Calu3 (cell line): ENCODE measurements at regions not wholly inside any gene's neighbourhood (a gene's known extent, or its start where the extent isn't known, plus 50 kb on each side); places are given as distances from the start of the nearest gene placed in this dataset.

ENCODE experiments used
- BruUV-seq: library from RNA; stranded (reverse); fragments of 400-500 nt; replicated peaks from 2 replicates; lab custom pipeline; 2021; lab: Mats Ljungman, UMichigan
- CTCF ChIA-PET: fragments of 300-600 bp; sonication (Branson Sonifier 250); formaldehyde crosslinking; loops from one replicate; lab custom pipeline; 2022; ENCODE audit warnings: antibody characterized with exemption; lab: Charles Lee
- DNase-seq: peaks from one replicate; pipeline ENCODE4 v3.0.0; 2022
- H3K27ac Mint-ChIP-seq: one replicate; pipeline ENCODE4 v1.8.0; 2022; ENCODE audit warnings: mixed read lengths; ENCODE audit not compliant: unreplicated experiment
- H3K27me3 Mint-ChIP-seq: one replicate; pipeline ENCODE4 v1.8.0; 2022; ENCODE audit warnings: mixed read lengths; ENCODE audit not compliant: unreplicated experiment
- H3K36me3 Mint-ChIP-seq: one replicate; pipeline ENCODE4 v1.8.0; 2022; ENCODE audit warnings: mild to moderate bottlenecking, moderate library complexity, mixed read lengths; ENCODE audit not compliant: insufficient read depth, unreplicated experiment
- H3K4me1 Mint-ChIP-seq: one replicate; pipeline ENCODE4 v1.8.0; 2022; ENCODE audit warnings: mild to moderate bottlenecking, low read depth, mixed read lengths; ENCODE audit not compliant: unreplicated experiment
- H3K4me3 Mint-ChIP-seq: one replicate; pipeline ENCODE4 v1.8.0; 2022; ENCODE audit warnings: mild to moderate bottlenecking, low read depth, moderate library complexity, mixed read lengths; ENCODE audit not compliant: unreplicated experiment
- H3K9me3 Mint-ChIP-seq: one replicate; pipeline ENCODE4 v1.8.0; 2022; ENCODE audit warnings: low read depth, mixed read lengths; ENCODE audit not compliant: unreplicated experiment
- intact Hi-C: fragments of 100-400 bp; cut with micrococcal nuclease; formaldehyde crosslinking; loops from one replicate; pipeline ENCODE4 v1.10.0; 2022; ENCODE audit not compliant: unreplicated experiment
- TF ChIP-seq, protein P1 (sequence below): fragments of 200-600 bp; IDR thresholded peaks from one replicate; pipeline ENCODE4 v1.8.0; 2022; ENCODE audit warnings: antibody characterized with exemption; ENCODE audit not compliant: unreplicated experiment

DNA sequence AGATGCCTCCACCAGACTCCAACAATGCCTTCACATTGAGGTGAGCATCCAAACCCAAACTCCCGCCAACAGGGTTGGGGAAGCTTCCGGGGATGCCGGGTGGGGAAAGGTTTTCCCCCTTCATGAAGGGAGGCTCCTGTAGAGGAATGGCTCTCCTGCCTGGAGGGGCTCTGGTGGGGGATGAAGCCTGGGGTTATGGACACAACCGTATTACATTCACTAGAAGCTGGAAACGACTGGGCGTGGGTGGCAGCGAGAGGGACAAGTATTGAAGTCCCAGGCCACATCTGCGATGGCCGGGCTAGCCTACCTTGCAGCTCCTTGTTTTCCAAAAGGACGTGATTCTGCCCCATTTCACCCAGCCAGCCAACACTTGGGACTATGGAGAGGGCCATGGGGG is 321.1 kb downstream of the C16orf95 start:
- DNase-seq = no peak
- BruUV-seq = no TSS peak
- peaks cover 4% of the 10 kb centered on the region for H3K36me3 Mint-ChIP-seq
- TF ChIP-seq, protein P1, sequence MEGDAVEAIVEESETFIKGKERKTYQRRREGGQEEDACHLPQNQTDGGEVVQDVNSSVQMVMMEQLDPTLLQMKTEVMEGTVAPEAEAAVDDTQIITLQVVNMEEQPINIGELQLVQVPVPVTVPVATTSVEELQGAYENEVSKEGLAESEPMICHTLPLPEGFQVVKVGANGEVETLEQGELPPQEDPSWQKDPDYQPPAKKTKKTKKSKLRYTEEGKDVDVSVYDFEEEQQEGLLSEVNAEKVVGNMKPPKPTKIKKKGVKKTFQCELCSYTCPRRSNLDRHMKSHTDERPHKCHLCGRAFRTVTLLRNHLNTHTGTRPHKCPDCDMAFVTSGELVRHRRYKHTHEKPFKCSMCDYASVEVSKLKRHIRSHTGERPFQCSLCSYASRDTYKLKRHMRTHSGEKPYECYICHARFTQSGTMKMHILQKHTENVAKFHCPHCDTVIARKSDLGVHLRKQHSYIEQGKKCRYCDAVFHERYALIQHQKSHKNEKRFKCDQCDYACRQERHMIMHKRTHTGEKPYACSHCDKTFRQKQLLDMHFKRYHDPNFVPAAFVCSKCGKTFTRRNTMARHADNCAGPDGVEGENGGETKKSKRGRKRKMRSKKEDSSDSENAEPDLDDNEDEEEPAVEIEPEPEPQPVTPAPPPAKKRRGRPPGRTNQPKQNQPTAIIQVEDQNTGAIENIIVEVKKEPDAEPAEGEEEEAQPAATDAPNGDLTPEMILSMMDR = no peak
- H3K27me3 Mint-ChIP-seq = peaks cover 42% of the 10 kb centered on the region
- intact Hi-C loops = no loop called here
- CTCF ChIA-PET = interaction anchor here (0.8 kb wide), 1 partner anchor 247 kb away, joined by 4 read pairs; no protein-coding TSS in a partner anchor
- no peak overlapping the region for H3K27ac Mint-ChIP-seq
- peaks cover 2% of the 10 kb centered on the region for H3K9me3 Mint-ChIP-seq
- H3K4me1 Mint-ChIP-seq = peaks cover 43% of the 10 kb centered on the region
- H3K4me3 Mint-ChIP-seq = no peak overlapping the region

DNA sequence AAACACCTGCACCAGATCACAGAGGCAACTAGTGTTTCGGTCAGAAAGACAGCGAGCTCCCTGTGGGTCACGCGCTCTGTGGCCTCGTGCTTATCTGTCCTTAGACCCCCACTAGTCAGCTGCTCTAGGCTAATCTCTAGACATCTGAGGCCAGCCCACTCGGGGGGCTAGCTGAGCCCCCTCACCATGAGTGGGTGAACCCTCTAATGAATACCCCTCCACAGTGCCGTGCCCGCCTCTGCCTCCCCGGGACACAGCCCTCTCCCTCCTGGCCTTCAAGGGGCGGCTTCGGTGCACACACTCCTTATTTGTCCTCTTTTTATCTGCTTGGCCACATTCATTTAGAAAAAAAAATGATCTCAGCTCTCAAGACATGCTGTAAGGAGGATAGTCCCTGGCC is 320.1 kb downstream of the C16orf95 start:
- H3K36me3 Mint-ChIP-seq = peaks cover 4% of the 10 kb centered on the region
- no peak overlapping the region for H3K4me3 Mint-ChIP-seq
- CTCF ChIA-PET = no interaction called here
- intact Hi-C loops = no loop called here
- H3K4me1 Mint-ChIP-seq = peaks cover 34% of the 10 kb centered on the region
- H3K27ac Mint-ChIP-seq = no peak overlapping the region
- BruUV-seq = no TSS peak
- H3K27me3 Mint-ChIP-seq = peaks cover 34% of the 10 kb centered on the region
- DNase-seq = no peak
- TF ChIP-seq, protein P1 = no peak
- H3K9me3 Mint-ChIP-seq = peaks cover 2% of the 10 kb centered on the region

DNA sequence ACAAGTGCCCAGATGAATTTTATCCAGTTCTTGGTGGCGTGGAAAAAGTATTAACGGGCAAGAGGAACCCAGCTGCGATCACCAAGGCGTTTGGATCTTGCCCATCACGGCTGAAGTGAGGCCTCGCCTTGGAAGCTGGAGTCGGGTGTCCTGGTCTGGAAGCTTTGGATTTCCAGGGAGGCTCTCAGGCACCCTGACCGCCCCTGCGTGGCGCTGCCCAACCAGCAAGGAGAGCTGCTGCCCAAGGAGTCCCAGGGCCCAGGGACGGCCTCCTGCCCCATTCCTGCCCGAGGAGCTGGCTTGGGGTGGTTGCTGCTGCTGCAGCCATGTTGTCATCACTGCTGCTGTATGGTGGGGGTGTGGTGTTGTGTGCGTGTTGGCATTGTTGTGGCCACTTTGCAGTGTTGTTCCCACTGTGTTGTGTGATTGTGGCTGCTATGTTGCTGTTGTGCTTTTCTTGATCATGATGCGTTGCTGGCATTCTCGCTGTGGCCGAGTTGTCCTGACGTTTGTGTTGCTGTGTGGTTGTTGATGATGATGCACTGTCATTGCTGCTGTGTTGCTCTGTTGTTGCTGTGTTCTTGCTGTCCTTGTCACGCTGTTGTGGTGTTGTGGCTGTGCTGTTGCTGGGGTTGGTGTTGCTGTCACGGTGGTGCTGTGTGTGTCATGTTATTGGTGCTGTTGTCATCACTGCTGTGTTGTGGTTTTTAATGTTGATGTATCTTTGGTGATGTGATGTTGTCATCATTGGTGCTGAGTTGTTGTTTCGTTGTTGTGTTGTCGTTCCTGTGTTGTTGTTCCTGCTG is 318.8 kb downstream of the C16orf95 start:
- Mint-ChIP-seq H3K4me1 (peaks cover 33% of the 10 kb centered on the region), H3K27ac (no peak overlapping the region), H3K4me3 (no peak overlapping the region), H3K36me3 (peaks cover 4% of the 10 kb centered on the region), H3K9me3 (peaks cover 2% of the 10 kb centered on the region), H3K27me3 (peaks cover 32% of the 10 kb centered on the region)
- no peak for DNase-seq
- no TSS peak for BruUV-seq
- CTCF ChIA-PET = no interaction called here
- intact Hi-C loops = no loop called here
- TF ChIP-seq, protein P1 = no peak

DNA sequence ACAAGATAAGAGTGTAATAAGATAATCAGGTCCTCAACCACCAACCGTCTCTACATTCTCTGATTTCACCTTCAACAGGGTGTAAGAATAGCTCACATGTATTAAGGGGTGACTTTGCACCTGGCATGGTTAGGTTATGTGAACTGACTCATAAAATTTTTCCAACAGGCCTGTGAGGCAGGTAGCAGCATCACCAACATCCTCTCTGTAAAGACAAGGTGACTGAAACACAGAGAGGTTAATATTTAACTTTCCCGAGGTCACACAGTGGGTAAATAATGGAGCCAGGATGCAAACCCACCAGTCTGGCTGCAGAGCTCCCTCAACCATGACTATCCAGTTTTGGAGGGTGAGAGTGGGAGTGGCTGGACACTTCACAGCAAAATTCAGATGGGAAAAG is 317.2 kb downstream of the C16orf95 start:
- Mint-ChIP-seq H3K27me3 (peaks cover 28% of the 10 kb centered on the region), H3K27ac (peak overlapping the region; percentile 14), H3K4me1 (peaks cover 26% of the 10 kb centered on the region), H3K4me3 (no peak overlapping the region), H3K9me3 (peaks cover 2% of the 10 kb centered on the region), H3K36me3 (peaks cover 4% of the 10 kb centered on the region)
- peak; percentile 58 for DNase-seq
- CTCF ChIA-PET = interaction anchor here (0.8 kb wide), 1 partner anchor 44 kb away, joined by 3 read pairs; no protein-coding TSS in a partner anchor
- intact Hi-C loops = no loop called here
- no TSS peak for BruUV-seq
- TF ChIP-seq, protein P1 = no peak
